ENCODE measurements at regions not wholly inside any gene's neighbourhood (a gene's known extent, or its start where the extent isn't known, plus 50 kb on each side); places are given as distances from the start of the nearest gene placed in this dataset.

- CTCF ChIA-PET (ENCODE audit: partially characterized antibody), result no interaction called here
- Mint-ChIP-seq H3K36me3 (no peaks in the 10 kb centered on the region), H3K4me3 (no peak overlapping the region), H3K27me3 (no peaks in the 10 kb centered on the region), H3K9me3 (peaks cover 0 to 2% (median 0%) of the 10 kb centered on the region in 8 donors), H3K27ac (no peak overlapping the region), H3K4me1 (no peaks in the 10 kb centered on the region)
- Histone ChIP-seq H3K27me3 (ENCODE audit: insufficient read depth, low read length) (no peaks in the 10 kb centered on the region), H3K36me3 (ENCODE audit: insufficient read depth, low read length) (no peaks in the 10 kb centered on the region), H3K4me1 (ENCODE audit: insufficient read depth, low read length) (no peaks in the 10 kb centered on the region), H3K9me3 (ENCODE audit: control insufficient read depth in 1 of 2, low read length in 2 of 2) (no peaks in the 10 kb centered on the region), H3K4me3 (ENCODE audit: low read length in 2 of 2) (no peak overlapping the region), H3K27ac (ENCODE audit: low read depth, low read length) (no peak overlapping the region)
- POLR2A ChIA-PET (ENCODE audit: partially characterized antibody), result no interaction called here
- intact Hi-C loops (cut with micrococcal nuclease), result no loop called here
- no peak for DNase-seq
These were observed 473.0 kb downstream of the TMX3 start for GRCh38 chr18:68241881-68242280.

GRCh38 chr18:68234676-68235075 lies 480.2 kb downstream of the TMX3 start:
- H3K36me3 Mint-ChIP-seq, result no peaks in the 10 kb centered on the region
- no peaks in the 10 kb centered on the region for H3K27me3 ChIP-seq (ENCODE audit: insufficient read depth, low read length)
- peaks cover 0 to 1% of the 10 kb centered on the region in 2 donors for H3K27me3 Mint-ChIP-seq
- intact Hi-C loops (cut with micrococcal nuclease), result no loop called here
- H3K4me3 Mint-ChIP-seq, result no peak overlapping the region
- POLR2A ChIA-PET (ENCODE audit: partially characterized antibody), result no interaction called here
- CTCF ChIA-PET (ENCODE audit: partially characterized antibody), result no interaction called here
- no peaks in the 10 kb centered on the region for H3K4me1 Mint-ChIP-seq
- no peak overlapping the region for H3K27ac ChIP-seq (ENCODE audit: low read depth, low read length)
- H3K9me3 ChIP-seq (ENCODE audit: control insufficient read depth in 1 of 2, low read length in 2 of 2), result no peaks in the 10 kb centered on the region
- DNase-seq, result no peak
- no peak overlapping the region for H3K4me3 ChIP-seq (ENCODE audit: low read length in 2 of 2)
- H3K9me3 Mint-ChIP-seq, result peaks cover 0 to 4% (median 0%) of the 10 kb centered on the region in 8 donors
- no peaks in the 10 kb centered on the region for H3K36me3 ChIP-seq (ENCODE audit: insufficient read depth, low read length)
- H3K4me1 ChIP-seq (ENCODE audit: insufficient read depth, low read length), result no peaks in the 10 kb centered on the region
- H3K27ac Mint-ChIP-seq, result no peak overlapping the region

- no peak overlapping the region for H3K27ac Mint-ChIP-seq
- H3K27ac ChIP-seq (ENCODE audit: low read depth, low read length), result no peak overlapping the region
- no peak for DNase-seq
- peaks cover 0 to 1% of the 10 kb centered on the region in 2 donors for H3K27me3 Mint-ChIP-seq
- H3K4me3 Mint-ChIP-seq, result no peak overlapping the region
- H3K9me3 ChIP-seq (ENCODE audit: control insufficient read depth in 1 of 2, low read length in 2 of 2), result no peaks in the 10 kb centered on the region
- peaks cover 0 to 4% (median 0%) of the 10 kb centered on the region in 8 donors for H3K9me3 Mint-ChIP-seq
- no peaks in the 10 kb centered on the region for H3K27me3 ChIP-seq (ENCODE audit: insufficient read depth, low read length)
- no peaks in the 10 kb centered on the region for H3K36me3 ChIP-seq (ENCODE audit: insufficient read depth, low read length)
- no peaks in the 10 kb centered on the region for H3K4me1 Mint-ChIP-seq
- H3K4me3 ChIP-seq (ENCODE audit: low read length in 2 of 2), result no peak overlapping the region
- ChIA-PET CTCF (ENCODE audit: partially characterized antibody) (no interaction called here), POLR2A (ENCODE audit: partially characterized antibody) (no interaction called here)
- intact Hi-C loops (cut with micrococcal nuclease), result no loop called here
- no peaks in the 10 kb centered on the region for H3K4me1 ChIP-seq (ENCODE audit: insufficient read depth, low read length)
- no peaks in the 10 kb centered on the region for H3K36me3 Mint-ChIP-seq
These were observed 480.8 kb downstream of the TMX3 start for GRCh38 chr18:68234131-68234530.

- H3K4me1 Mint-ChIP-seq, result no peaks in the 10 kb centered on the region
- Histone ChIP-seq H3K27me3 (ENCODE audit: insufficient read depth, low read length) (no peaks in the 10 kb centered on the region), H3K4me3 (ENCODE audit: low read length in 2 of 2) (no peak overlapping the region), H3K9me3 (ENCODE audit: control insufficient read depth in 1 of 2, low read length in 2 of 2) (no peaks in the 10 kb centered on the region), H3K36me3 (ENCODE audit: insufficient read depth, low read length) (no peaks in the 10 kb centered on the region), H3K27ac (ENCODE audit: low read depth, low read length) (no peak overlapping the region), H3K4me1 (ENCODE audit: insufficient read depth, low read length) (no peaks in the 10 kb centered on the region)
- no peaks in the 10 kb centered on the region for H3K36me3 Mint-ChIP-seq
- H3K27ac Mint-ChIP-seq, result no peak overlapping the region
- ChIA-PET CTCF (ENCODE audit: partially characterized antibody) (no interaction called here), POLR2A (ENCODE audit: partially characterized antibody) (no interaction called here)
- peaks cover 0 to 1% of the 10 kb centered on the region in 2 donors for H3K27me3 Mint-ChIP-seq
- no peak overlapping the region for H3K4me3 Mint-ChIP-seq
- DNase-seq, result no peak
- intact Hi-C loops (cut with micrococcal nuclease), result no loop called here
- H3K9me3 Mint-ChIP-seq, result peaks cover 0 to 4% (median 0%) of the 10 kb centered on the region in 8 donors
These were observed 481.9 kb downstream of the TMX3 start for GRCh38 chr18:68233018-68233417.

GRCh38 chr18:68229351-68229750 lies 485.6 kb downstream of the TMX3 start:
- Histone ChIP-seq H3K9me3 (ENCODE audit: control insufficient read depth in 1 of 2, low read length in 2 of 2) (no peaks in the 10 kb centered on the region), H3K4me1 (ENCODE audit: insufficient read depth, low read length) (no peaks in the 10 kb centered on the region), H3K36me3 (ENCODE audit: insufficient read depth, low read length) (no peaks in the 10 kb centered on the region), H3K27me3 (ENCODE audit: insufficient read depth, low read length) (no peaks in the 10 kb centered on the region), H3K27ac (ENCODE audit: low read depth, low read length) (no peak overlapping the region), H3K4me3 (ENCODE audit: low read length in 2 of 2) (no peak overlapping the region)
- Mint-ChIP-seq H3K36me3 (no peaks in the 10 kb centered on the region), H3K27me3 (peaks cover 0 to 1% of the 10 kb centered on the region in 2 donors), H3K27ac (no peak overlapping the region), H3K9me3 (peaks cover 0 to 4% (median 0%) of the 10 kb centered on the region in 8 donors), H3K4me1 (no peaks in the 10 kb centered on the region), H3K4me3 (no peak overlapping the region)
- intact Hi-C loops (cut with micrococcal nuclease), result no loop called here
- POLR2A ChIA-PET (ENCODE audit: partially characterized antibody), result no interaction called here
- CTCF ChIA-PET (ENCODE audit: partially characterized antibody), result no interaction called here
- DNase-seq, result no peak

- Mint-ChIP-seq H3K27ac (no peak overlapping the region), H3K9me3 (no peaks in the 10 kb centered on the region), H3K4me1 (peaks cover 0 to 2% (median 0%) of the 10 kb centered on the region in 4 donors), H3K4me3 (no peak overlapping the region), H3K36me3 (no peaks in the 10 kb centered on the region), H3K27me3 (no peaks in the 10 kb centered on the region)
- Histone ChIP-seq H3K27ac (ENCODE audit: low read depth, low read length) (no peak overlapping the region), H3K36me3 (ENCODE audit: insufficient read depth, low read length) (no peaks in the 10 kb centered on the region), H3K4me1 (ENCODE audit: insufficient read depth, low read length) (no peaks in the 10 kb centered on the region), H3K4me3 (ENCODE audit: low read length in 2 of 2) (no peak overlapping the region), H3K27me3 (ENCODE audit: insufficient read depth, low read length) (no peaks in the 10 kb centered on the region), H3K9me3 (ENCODE audit: control insufficient read depth in 1 of 2, low read length in 2 of 2) (no peaks in the 10 kb centered on the region)
- ChIA-PET CTCF (ENCODE audit: partially characterized antibody) (no interaction called here), POLR2A (ENCODE audit: partially characterized antibody) (no interaction called here)
- DNase-seq, result no peak
- intact Hi-C loops (cut with micrococcal nuclease), result no loop called here
These were observed 493.7 kb downstream of the TMX3 start for GRCh38 chr18:68221111-68221724.

GRCh38 chr18:68220458-68220857 lies 494.4 kb downstream of the TMX3 start:
- no peak for DNase-seq
- no peak overlapping the region for H3K4me3 Mint-ChIP-seq
- intact Hi-C loops (cut with micrococcal nuclease), result no loop called here
- H3K4me1 Mint-ChIP-seq, result peaks cover 0 to 2% (median 0%) of the 10 kb centered on the region in 4 donors
- Histone ChIP-seq H3K27ac (ENCODE audit: low read depth, low read length) (no peak overlapping the region), H3K9me3 (ENCODE audit: control insufficient read depth in 1 of 2, low read length in 2 of 2) (no peaks in the 10 kb centered on the region), H3K4me3 (ENCODE audit: low read length in 2 of 2) (no peak overlapping the region), H3K36me3 (ENCODE audit: insufficient read depth, low read length) (no peaks in the 10 kb centered on the region), H3K27me3 (ENCODE audit: insufficient read depth, low read length) (no peaks in the 10 kb centered on the region), H3K4me1 (ENCODE audit: insufficient read depth, low read length) (no peaks in the 10 kb centered on the region)
- no peaks in the 10 kb centered on the region for H3K9me3 Mint-ChIP-seq
- POLR2A ChIA-PET (ENCODE audit: partially characterized antibody), result no interaction called here
- no peak overlapping the region for H3K27ac Mint-ChIP-seq
- CTCF ChIA-PET (ENCODE audit: partially characterized antibody), result no interaction called here
- no peaks in the 10 kb centered on the region for H3K36me3 Mint-ChIP-seq
- no peaks in the 10 kb centered on the region for H3K27me3 Mint-ChIP-seq

- Histone ChIP-seq H3K36me3 (ENCODE audit: insufficient read depth, low read length) (no peaks in the 10 kb centered on the region), H3K4me3 (ENCODE audit: low read length in 2 of 2) (no peak overlapping the region), H3K27ac (ENCODE audit: low read depth, low read length) (no peak overlapping the region), H3K4me1 (ENCODE audit: insufficient read depth, low read length) (no peaks in the 10 kb centered on the region), H3K27me3 (ENCODE audit: insufficient read depth, low read length) (no peaks in the 10 kb centered on the region), H3K9me3 (ENCODE audit: control insufficient read depth in 1 of 2, low read length in 2 of 2) (no peaks in the 10 kb centered on the region)
- H3K4me3 Mint-ChIP-seq, result no peak overlapping the region
- H3K4me1 Mint-ChIP-seq, result peaks cover 0 to 2% (median 0%) of the 10 kb centered on the region in 4 donors
- POLR2A ChIA-PET (ENCODE audit: partially characterized antibody), result no interaction called here
- intact Hi-C loops (cut with micrococcal nuclease), result no loop called here
- H3K27me3 Mint-ChIP-seq, result no peaks in the 10 kb centered on the region
- no peak for DNase-seq
- CTCF ChIA-PET (ENCODE audit: partially characterized antibody), result no interaction called here
- no peaks in the 10 kb centered on the region for H3K36me3 Mint-ChIP-seq
- H3K9me3 Mint-ChIP-seq, result no peaks in the 10 kb centered on the region
- no peak overlapping the region for H3K27ac Mint-ChIP-seq
These were observed 495.0 kb downstream of the TMX3 start for GRCh38 chr18:68219872-68220271.

Data from CD4-positive, alpha-beta memory T cell (primary cell).